HL-60 (cell line): ENCODE measurements at regions not wholly inside any gene's neighbourhood (a gene's known extent, or its start where the extent isn't known, plus 50 kb on each side); places are given as distances from the start of the nearest gene placed in this dataset.

Source experiments
- DNase-seq, 2 experiments: peaks; one replicate each; pipeline ENCODE4 v3.0.0-alpha.2; 2010 to 2020; ENCODE audit warnings: low read depth in 1 of 2, low spot score in 1 of 2
- H3K27ac ChIP-seq: fragments of 250-450 bp; sonication (Bioruptor Pico); replicated peaks from 2 replicates; pipeline ENCODE4 v1.5.1; 2020; ENCODE audit warnings: mild to moderate bottlenecking, moderate library complexity
- H3K27me3 ChIP-seq: fragments of 250-450 bp; sonication (Bioruptor Pico); 2 replicates; pipeline ENCODE4 v1.5.1; 2021; ENCODE audit warnings: mild to moderate bottlenecking, moderate library complexity; ENCODE audit not compliant: insufficient read depth, poor library complexity, severe bottlenecking
- H3K4me3 ChIP-seq: replicated peaks from 2 replicates; pipeline ENCODE4 v1.5.1; 2011; ENCODE audit warnings: mild to moderate bottlenecking, control low read depth, low read length; ENCODE audit not compliant: insufficient read depth
- GABPA ChIP-seq: IDR thresholded peaks from 2 replicates; pipeline ENCODE4 v1.6.1; 2012; ENCODE audit warnings: low read depth
- POLR2AphosphoS5 ChIP-seq: IDR thresholded peaks from 2 replicates; pipeline ENCODE4 v1.6.1; 2012; ENCODE audit warnings: low read depth
- SPI1 ChIP-seq: IDR thresholded peaks from 2 replicates; pipeline ENCODE4 v1.6.1; 2012; ENCODE audit warnings: low read depth, mild to moderate bottlenecking, borderline replicate concordance
- TF ChIP-seq, protein P1 (sequence below): IDR thresholded peaks from one replicate; pipeline ENCODE4 v1.5.1; 2011; ENCODE audit warnings: low read length, control low read depth, inconsistent platforms; ENCODE audit not compliant: insufficient read depth
- TF ChIP-seq, protein P2 (sequence below): IDR thresholded peaks from 2 replicates; pipeline ENCODE4 v1.6.1; 2012; ENCODE audit warnings: low read depth; ENCODE audit not compliant: insufficient replicate concordance

DNA sequence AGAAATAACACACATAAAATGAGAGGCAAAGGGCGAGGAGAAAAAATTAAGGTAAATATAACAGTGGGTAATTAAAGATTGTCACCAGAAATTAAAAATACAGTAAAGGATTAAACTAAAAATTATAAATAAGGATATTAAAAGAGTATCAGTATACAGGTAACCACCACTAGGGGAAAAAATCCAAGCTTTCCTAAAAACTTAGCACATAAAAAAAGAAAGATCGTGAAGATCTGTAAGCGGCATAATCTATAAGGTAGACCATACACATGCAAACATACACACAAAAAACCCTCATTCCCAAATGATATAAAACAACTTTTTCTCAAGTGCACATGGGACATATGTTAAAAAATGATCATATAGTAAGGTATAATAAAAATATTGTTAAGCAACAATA, 577.3 kb upstream of the NUDT12 start:
- TF ChIP-seq, protein P1, sequence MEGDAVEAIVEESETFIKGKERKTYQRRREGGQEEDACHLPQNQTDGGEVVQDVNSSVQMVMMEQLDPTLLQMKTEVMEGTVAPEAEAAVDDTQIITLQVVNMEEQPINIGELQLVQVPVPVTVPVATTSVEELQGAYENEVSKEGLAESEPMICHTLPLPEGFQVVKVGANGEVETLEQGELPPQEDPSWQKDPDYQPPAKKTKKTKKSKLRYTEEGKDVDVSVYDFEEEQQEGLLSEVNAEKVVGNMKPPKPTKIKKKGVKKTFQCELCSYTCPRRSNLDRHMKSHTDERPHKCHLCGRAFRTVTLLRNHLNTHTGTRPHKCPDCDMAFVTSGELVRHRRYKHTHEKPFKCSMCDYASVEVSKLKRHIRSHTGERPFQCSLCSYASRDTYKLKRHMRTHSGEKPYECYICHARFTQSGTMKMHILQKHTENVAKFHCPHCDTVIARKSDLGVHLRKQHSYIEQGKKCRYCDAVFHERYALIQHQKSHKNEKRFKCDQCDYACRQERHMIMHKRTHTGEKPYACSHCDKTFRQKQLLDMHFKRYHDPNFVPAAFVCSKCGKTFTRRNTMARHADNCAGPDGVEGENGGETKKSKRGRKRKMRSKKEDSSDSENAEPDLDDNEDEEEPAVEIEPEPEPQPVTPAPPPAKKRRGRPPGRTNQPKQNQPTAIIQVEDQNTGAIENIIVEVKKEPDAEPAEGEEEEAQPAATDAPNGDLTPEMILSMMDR, result no peak
- TF ChIP-seq GABPA (no peak), POLR2AphosphoS5 (no peak), SPI1 (no peak)
- TF ChIP-seq, protein P2, sequence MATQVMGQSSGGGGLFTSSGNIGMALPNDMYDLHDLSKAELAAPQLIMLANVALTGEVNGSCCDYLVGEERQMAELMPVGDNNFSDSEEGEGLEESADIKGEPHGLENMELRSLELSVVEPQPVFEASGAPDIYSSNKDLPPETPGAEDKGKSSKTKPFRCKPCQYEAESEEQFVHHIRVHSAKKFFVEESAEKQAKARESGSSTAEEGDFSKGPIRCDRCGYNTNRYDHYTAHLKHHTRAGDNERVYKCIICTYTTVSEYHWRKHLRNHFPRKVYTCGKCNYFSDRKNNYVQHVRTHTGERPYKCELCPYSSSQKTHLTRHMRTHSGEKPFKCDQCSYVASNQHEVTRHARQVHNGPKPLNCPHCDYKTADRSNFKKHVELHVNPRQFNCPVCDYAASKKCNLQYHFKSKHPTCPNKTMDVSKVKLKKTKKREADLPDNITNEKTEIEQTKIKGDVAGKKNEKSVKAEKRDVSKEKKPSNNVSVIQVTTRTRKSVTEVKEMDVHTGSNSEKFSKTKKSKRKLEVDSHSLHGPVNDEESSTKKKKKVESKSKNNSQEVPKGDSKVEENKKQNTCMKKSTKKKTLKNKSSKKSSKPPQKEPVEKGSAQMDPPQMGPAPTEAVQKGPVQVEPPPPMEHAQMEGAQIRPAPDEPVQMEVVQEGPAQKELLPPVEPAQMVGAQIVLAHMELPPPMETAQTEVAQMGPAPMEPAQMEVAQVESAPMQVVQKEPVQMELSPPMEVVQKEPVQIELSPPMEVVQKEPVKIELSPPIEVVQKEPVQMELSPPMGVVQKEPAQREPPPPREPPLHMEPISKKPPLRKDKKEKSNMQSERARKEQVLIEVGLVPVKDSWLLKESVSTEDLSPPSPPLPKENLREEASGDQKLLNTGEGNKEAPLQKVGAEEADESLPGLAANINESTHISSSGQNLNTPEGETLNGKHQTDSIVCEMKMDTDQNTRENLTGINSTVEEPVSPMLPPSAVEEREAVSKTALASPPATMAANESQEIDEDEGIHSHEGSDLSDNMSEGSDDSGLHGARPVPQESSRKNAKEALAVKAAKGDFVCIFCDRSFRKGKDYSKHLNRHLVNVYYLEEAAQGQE, result no peak
- H3K27ac ChIP-seq, result no peak overlapping the region
- H3K4me3 ChIP-seq, result no peak overlapping the region
- no peaks in the 10 kb centered on the region for H3K27me3 ChIP-seq
- no peak for DNase-seq

DNA sequence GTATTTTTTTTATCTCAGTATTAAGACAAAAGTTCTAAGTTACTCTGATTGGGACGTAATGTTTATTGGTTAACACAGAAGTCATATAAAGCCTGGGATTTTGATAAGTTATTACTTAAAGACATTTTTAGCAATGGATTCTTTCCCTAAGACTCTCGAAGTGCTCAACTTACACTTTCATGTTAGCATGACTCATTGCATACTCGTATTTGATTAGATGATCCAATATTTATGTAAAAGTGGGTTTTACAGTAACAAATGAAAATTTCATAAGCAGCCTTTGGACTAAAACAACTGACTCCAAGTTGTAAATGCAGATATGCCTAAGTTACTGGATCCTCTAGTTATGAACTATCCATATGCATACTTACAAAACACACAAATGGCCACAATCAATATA, 567.7 kb upstream of the NUDT12 start:
- Histone ChIP-seq H3K4me3 (no peak overlapping the region), H3K27me3 (no peaks in the 10 kb centered on the region), H3K27ac (no peak overlapping the region)
- TF ChIP-seq, protein P2, result no peak
- TF ChIP-seq SPI1 (no peak), GABPA (no peak), POLR2AphosphoS5 (no peak)
- TF ChIP-seq, protein P1, result no peak
- DNase-seq, result no peak

DNA sequence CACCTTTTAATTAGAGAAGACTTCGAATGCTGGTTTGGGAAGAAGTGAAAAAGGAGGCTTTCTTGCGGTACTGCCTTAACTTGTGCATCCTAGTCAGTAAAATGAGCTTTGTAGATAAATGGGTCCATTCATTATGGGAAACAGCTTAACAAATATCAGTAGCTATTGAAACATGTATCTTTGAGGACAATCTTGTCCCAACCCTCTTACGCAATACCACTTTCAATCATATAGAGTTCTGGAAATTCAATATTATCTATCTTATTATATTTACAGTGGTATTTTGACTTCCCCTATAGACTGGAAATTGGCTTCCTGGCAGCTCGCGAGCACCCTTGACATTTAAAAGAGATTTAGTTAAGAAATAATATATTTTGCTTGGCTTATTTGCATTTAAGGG, 565.8 kb upstream of the NUDT12 start:
- TF ChIP-seq POLR2AphosphoS5, result no peak
- TF ChIP-seq, protein P1, result no peak
- TF ChIP-seq, protein P2, result no peak
- no peak for TF ChIP-seq SPI1
- TF ChIP-seq GABPA, result no peak
- DNase-seq, result no peak
- H3K27ac ChIP-seq, result no peak overlapping the region
- H3K27me3 ChIP-seq, result no peaks in the 10 kb centered on the region
- H3K4me3 ChIP-seq, result no peak overlapping the region
